NCI-H748 (cell line): ENCODE measurements at regions not wholly inside any gene's neighbourhood (a gene's known extent, or its start where the extent isn't known, plus 50 kb on each side); places are given as distances from the start of the nearest gene placed in this dataset.

ENCODE experiments used
- DNase-seq: peaks from one replicate; lab custom pipeline; 2025; ENCODE audit not compliant: unreplicated experiment; lab: John Stamatoyannopoulos, UW

- DNase-seq, result no peak
Observed at GRCh38 chr7:46559194-46559832, 638.2 kb upstream of the IGFBP3 start.

- DNase-seq, result no peak
Observed at GRCh38 chr7:46558482-46559193, 637.6 kb upstream of the IGFBP3 start.

GRCh38 chr7:46557781-46558180, 636.7 kb upstream of the IGFBP3 start:
- DNase-seq, result no peak

GRCh38 chr7:46557295-46557711, 636.2 kb upstream of the IGFBP3 start:
- no peak for DNase-seq

GRCh38 chr7:46554688-46555422, 633.8 kb upstream of the IGFBP3 start:
- no peak for DNase-seq

GRCh38 chr7:46551603-46552002, 630.5 kb upstream of the IGFBP3 start:
- DNase-seq, result no peak

- no peak for DNase-seq
Observed at GRCh38 chr7:46550864-46551263, 629.8 kb upstream of the IGFBP3 start.

GRCh38 chr7:46549892-46550639, 629.0 kb upstream of the IGFBP3 start:
- DNase-seq, result no peak

- DNase-seq, result no peak
Observed at GRCh38 chr7:46549347-46549746, 628.3 kb upstream of the IGFBP3 start.

- DNase-seq, result no peak
Observed at GRCh38 chr7:46547044-46547443, 626.0 kb upstream of the IGFBP3 start.

- no peak for DNase-seq
Observed at GRCh38 chr7:46545790-46546189, 624.7 kb upstream of the IGFBP3 start.

- no peak for DNase-seq
Observed at GRCh38 chr7:46544396-46545008, 623.4 kb upstream of the IGFBP3 start.

- no peak for DNase-seq
Observed at GRCh38 chr7:46542076-46542475, 621.0 kb upstream of the IGFBP3 start.

GRCh38 chr7:46539892-46540483, 618.9 kb upstream of the IGFBP3 start:
- peak; percentile 21 for DNase-seq

GRCh38 chr7:46537191-46537905, 616.3 kb upstream of the IGFBP3 start:
- no peak for DNase-seq

GRCh38 chr7:46534664-46535588, 613.9 kb upstream of the IGFBP3 start:
- peak; percentile 63 for DNase-seq

- no peak for DNase-seq
Observed at GRCh38 chr7:46533946-46534345, 612.9 kb upstream of the IGFBP3 start.

- no peak for DNase-seq
Observed at GRCh38 chr7:46532571-46532970, 611.5 kb upstream of the IGFBP3 start.
